GM19438 (cell line): ENCODE measurements at regions not wholly inside any gene's neighbourhood (a gene's known extent, or its start where the extent isn't known, plus 50 kb on each side); places are given as distances from the start of the nearest gene placed in this dataset.
"Not testable (repeated sequence)": the region's sequence is repeated elsewhere in the genome, so short reads cannot be mapped to it uniquely, and the experiment has no call there.

ENCODE experiments used
- ATAC-seq: cut with Tn5 transposase; IDR thresholded peaks from one replicate; pipeline ENCODE4 v1.9.1; 2021; ENCODE audit warnings: low read depth; ENCODE audit not compliant: unreplicated experiment

GRCh38 chr12:34097213-34097612 is 74.9 kb downstream of the ALG10 start:
- no peak for ATAC-seq

GRCh38 chr12:34105392-34105933 is 83.2 kb downstream of the ALG10 start:
- no peak for ATAC-seq

GRCh38 chr12:34106172-34106571 is 83.9 kb downstream of the ALG10 start:
- ATAC-seq, result no peak

- no peak for ATAC-seq
Observed at GRCh38 chr12:34107016-34107415, 84.7 kb downstream of the ALG10 start.

- no peak for ATAC-seq
Observed at GRCh38 chr12:34107781-34108404, 85.6 kb downstream of the ALG10 start.

GRCh38 chr12:34108405-34108803 is 86.1 kb downstream of the ALG10 start:
- no peak for ATAC-seq

- ATAC-seq, result no peak
Observed at GRCh38 chr12:34108967-34109366, 86.7 kb downstream of the ALG10 start.

GRCh38 chr12:34109390-34109789 is 87.1 kb downstream of the ALG10 start:
- no peak for ATAC-seq

- ATAC-seq, result not testable (repeated sequence)
Observed at GRCh38 chr12:34109909-34110531, 87.7 kb downstream of the ALG10 start.

- ATAC-seq, result no peak
Observed at GRCh38 chr12:34119366-34119765, 97.1 kb downstream of the ALG10 start.

GRCh38 chr12:34121360-34121759 is 99.1 kb downstream of the ALG10 start:
- no peak for ATAC-seq

GRCh38 chr12:34123092-34123491 is 100.8 kb downstream of the ALG10 start:
- peak; percentile 72 for ATAC-seq

GRCh38 chr12:34124608-34125007 is 102.3 kb downstream of the ALG10 start:
- no peak for ATAC-seq

GRCh38 chr12:34126239-34126641 is 103.9 kb downstream of the ALG10 start:
- ATAC-seq, result no peak

- ATAC-seq, result no peak
Observed at GRCh38 chr12:34126805-34127204, 104.5 kb downstream of the ALG10 start.

- not testable (repeated sequence) for ATAC-seq
Observed at GRCh38 chr12:34127379-34127778, 105.1 kb downstream of the ALG10 start.

GRCh38 chr12:34142430-34142829 is 120.1 kb downstream of the ALG10 start:
- no peak for ATAC-seq

- ATAC-seq, result no peak
Observed at GRCh38 chr12:34151019-34151418, 128.7 kb downstream of the ALG10 start.

GRCh38 chr12:34163443-34163842 is 141.1 kb downstream of the ALG10 start:
- ATAC-seq, result no peak

- no peak for ATAC-seq
Observed at GRCh38 chr12:34166427-34167060, 144.2 kb downstream of the ALG10 start.

- not testable (repeated sequence) for ATAC-seq
Observed at GRCh38 chr12:34168507-34168906, 146.2 kb downstream of the ALG10 start.

GRCh38 chr12:34186492-34186891 is 164.2 kb downstream of the ALG10 start:
- ATAC-seq, result no peak
